ENCODE measurements at regions not wholly inside any gene's neighbourhood (a gene's known extent, or its start where the extent isn't known, plus 50 kb on each side); places are given as distances from the start of the nearest gene placed in this dataset.
"Not testable (repeated sequence)": the region's sequence is repeated elsewhere in the genome, so short reads cannot be mapped to it uniquely, and the experiment has no call there.

- Mint-ChIP-seq H3K36me3 (ENCODE audit: low read depth) (no peaks in the 10 kb centered on the region), H3K4me1 (ENCODE audit: low read depth) (no peaks in the 10 kb centered on the region), H3K27me3 (no peaks in the 10 kb centered on the region), H3K27ac (no peak overlapping the region), H3K4me3 (no peak overlapping the region), H3K9me3 (no peaks in the 10 kb centered on the region)
- intact Hi-C loops (cut with micrococcal nuclease), result no loop called here
Observed at GRCh38 chr12:75690296-75690955, 179.0 kb upstream of the KRR1 start.

- H3K27me3 Mint-ChIP-seq; intact Hi-C loops (cut with micrococcal nuclease); H3K4me3 Mint-ChIP-seq; H3K4me1 Mint-ChIP-seq (ENCODE audit: low read depth); H3K9me3 Mint-ChIP-seq; H3K27ac Mint-ChIP-seq; H3K36me3 Mint-ChIP-seq (ENCODE audit: low read depth): not testable (repeated sequence)
Observed at GRCh38 chr12:75686233-75686632, 174.8 kb upstream of the KRR1 start.

GRCh38 chr12:75685617-75686225, 174.3 kb upstream of the KRR1 start:
- no peaks in the 10 kb centered on the region for H3K36me3 Mint-ChIP-seq (ENCODE audit: low read depth)
- H3K27ac Mint-ChIP-seq, result no peak overlapping the region
- no peak overlapping the region for H3K4me3 Mint-ChIP-seq
- intact Hi-C loops (cut with micrococcal nuclease), result no loop called here
- H3K9me3 Mint-ChIP-seq, result no peaks in the 10 kb centered on the region
- no peaks in the 10 kb centered on the region for H3K27me3 Mint-ChIP-seq
- H3K4me1 Mint-ChIP-seq (ENCODE audit: low read depth), result no peaks in the 10 kb centered on the region

- no peaks in the 10 kb centered on the region for H3K9me3 Mint-ChIP-seq
- H3K27me3 Mint-ChIP-seq, result no peaks in the 10 kb centered on the region
- H3K4me1 Mint-ChIP-seq (ENCODE audit: low read depth), result no peaks in the 10 kb centered on the region
- H3K27ac Mint-ChIP-seq, result no peak overlapping the region
- H3K36me3 Mint-ChIP-seq (ENCODE audit: low read depth), result no peaks in the 10 kb centered on the region
- no peak overlapping the region for H3K4me3 Mint-ChIP-seq
- intact Hi-C loops (cut with micrococcal nuclease), result no loop called here
Observed at GRCh38 chr12:75684678-75685616, 173.5 kb upstream of the KRR1 start.

- H3K36me3 Mint-ChIP-seq (ENCODE audit: low read depth); H3K9me3 Mint-ChIP-seq; H3K27ac Mint-ChIP-seq; H3K4me3 Mint-ChIP-seq; H3K4me1 Mint-ChIP-seq (ENCODE audit: low read depth); intact Hi-C loops (cut with micrococcal nuclease); H3K27me3 Mint-ChIP-seq: not testable (repeated sequence)
Observed at GRCh38 chr12:75683995-75684586, 172.7 kb upstream of the KRR1 start.

- Mint-ChIP-seq H3K27ac (no peak overlapping the region), H3K4me1 (ENCODE audit: low read depth) (no peaks in the 10 kb centered on the region), H3K4me3 (no peak overlapping the region), H3K27me3 (no peaks in the 10 kb centered on the region), H3K9me3 (no peaks in the 10 kb centered on the region), H3K36me3 (ENCODE audit: low read depth) (no peaks in the 10 kb centered on the region)
- intact Hi-C loops (cut with micrococcal nuclease), result no loop called here
Observed at GRCh38 chr12:75683220-75683619, 171.8 kb upstream of the KRR1 start.

- intact Hi-C loops (cut with micrococcal nuclease), result no loop called here
- Mint-ChIP-seq H3K4me3 (no peak overlapping the region), H3K4me1 (ENCODE audit: low read depth) (no peaks in the 10 kb centered on the region), H3K36me3 (ENCODE audit: low read depth) (no peaks in the 10 kb centered on the region), H3K27me3 (no peaks in the 10 kb centered on the region), H3K9me3 (no peaks in the 10 kb centered on the region), H3K27ac (no peak overlapping the region)
Observed at GRCh38 chr12:75677522-75677921, 166.1 kb upstream of the KRR1 start.

GRCh38 chr12:75674393-75674792, 163.0 kb upstream of the KRR1 start:
- Mint-ChIP-seq H3K4me1 (ENCODE audit: low read depth) (no peaks in the 10 kb centered on the region), H3K27ac (no peak overlapping the region)

GRCh38 chr12:75672200-75672599, 160.8 kb upstream of the KRR1 start:
- Mint-ChIP-seq H3K27me3 (no peaks in the 10 kb centered on the region), H3K4me3 (no peak overlapping the region), H3K36me3 (ENCODE audit: low read depth) (no peaks in the 10 kb centered on the region), H3K9me3 (no peaks in the 10 kb centered on the region), H3K27ac (no peak overlapping the region), H3K4me1 (ENCODE audit: low read depth) (no peaks in the 10 kb centered on the region)
- intact Hi-C loops (cut with micrococcal nuclease), result no loop called here

More at GRCh38 chr12:75674393-75674792, 163.0 kb upstream of the KRR1 start:
- Mint-ChIP-seq H3K9me3 (no peaks in the 10 kb centered on the region), H3K4me3 (no peak overlapping the region), H3K27me3 (no peaks in the 10 kb centered on the region), H3K36me3 (ENCODE audit: low read depth) (no peaks in the 10 kb centered on the region)
- intact Hi-C loops (cut with micrococcal nuclease), result no loop called here

GRCh38 chr12:75670216-75670615, 158.8 kb upstream of the KRR1 start:
- H3K4me1 Mint-ChIP-seq (ENCODE audit: low read depth), result no peaks in the 10 kb centered on the region
- intact Hi-C loops (cut with micrococcal nuclease), result no loop called here
- H3K36me3 Mint-ChIP-seq (ENCODE audit: low read depth), result no peaks in the 10 kb centered on the region
- no peak overlapping the region for H3K27ac Mint-ChIP-seq
- no peak overlapping the region for H3K4me3 Mint-ChIP-seq
- no peaks in the 10 kb centered on the region for H3K27me3 Mint-ChIP-seq
- no peaks in the 10 kb centered on the region for H3K9me3 Mint-ChIP-seq

GRCh38 chr12:75666939-75667334, 155.5 kb upstream of the KRR1 start:
- no peak overlapping the region for H3K27ac Mint-ChIP-seq
- no peaks in the 10 kb centered on the region for H3K4me1 Mint-ChIP-seq (ENCODE audit: low read depth)
- no peaks in the 10 kb centered on the region for H3K27me3 Mint-ChIP-seq
- H3K9me3 Mint-ChIP-seq, result no peaks in the 10 kb centered on the region
- no peaks in the 10 kb centered on the region for H3K36me3 Mint-ChIP-seq (ENCODE audit: low read depth)
- no peak overlapping the region for H3K4me3 Mint-ChIP-seq
- intact Hi-C loops (cut with micrococcal nuclease), result no loop called here

GRCh38 chr12:75666126-75666938, 154.9 kb upstream of the KRR1 start:
- Mint-ChIP-seq H3K36me3 (ENCODE audit: low read depth) (no peaks in the 10 kb centered on the region), H3K27ac (no peak overlapping the region), H3K27me3 (no peaks in the 10 kb centered on the region), H3K4me1 (ENCODE audit: low read depth) (no peaks in the 10 kb centered on the region), H3K9me3 (no peaks in the 10 kb centered on the region), H3K4me3 (no peak overlapping the region)
- intact Hi-C loops (cut with micrococcal nuclease), result no loop called here

- H3K9me3 Mint-ChIP-seq, result no peaks in the 10 kb centered on the region
- intact Hi-C loops (cut with micrococcal nuclease), result no loop called here
- H3K4me1 Mint-ChIP-seq (ENCODE audit: low read depth), result no peaks in the 10 kb centered on the region
- H3K27me3 Mint-ChIP-seq, result no peaks in the 10 kb centered on the region
- H3K36me3 Mint-ChIP-seq (ENCODE audit: low read depth), result no peaks in the 10 kb centered on the region
- no peak overlapping the region for H3K27ac Mint-ChIP-seq
- H3K4me3 Mint-ChIP-seq, result no peak overlapping the region
Observed at GRCh38 chr12:75665216-75665615, 153.8 kb upstream of the KRR1 start.
